Activated naive CD4-positive, alpha-beta T cell (primary cell): ENCODE measurements at regions not wholly inside any gene's neighbourhood (a gene's known extent, or its start where the extent isn't known, plus 50 kb on each side); places are given as distances from the start of the nearest gene placed in this dataset.

ENCODE experiments used
- DNase-seq, 4 experiments: peaks; one replicate each; lab custom pipeline; 2025; lab: John Stamatoyannopoulos, UW

DNA sequence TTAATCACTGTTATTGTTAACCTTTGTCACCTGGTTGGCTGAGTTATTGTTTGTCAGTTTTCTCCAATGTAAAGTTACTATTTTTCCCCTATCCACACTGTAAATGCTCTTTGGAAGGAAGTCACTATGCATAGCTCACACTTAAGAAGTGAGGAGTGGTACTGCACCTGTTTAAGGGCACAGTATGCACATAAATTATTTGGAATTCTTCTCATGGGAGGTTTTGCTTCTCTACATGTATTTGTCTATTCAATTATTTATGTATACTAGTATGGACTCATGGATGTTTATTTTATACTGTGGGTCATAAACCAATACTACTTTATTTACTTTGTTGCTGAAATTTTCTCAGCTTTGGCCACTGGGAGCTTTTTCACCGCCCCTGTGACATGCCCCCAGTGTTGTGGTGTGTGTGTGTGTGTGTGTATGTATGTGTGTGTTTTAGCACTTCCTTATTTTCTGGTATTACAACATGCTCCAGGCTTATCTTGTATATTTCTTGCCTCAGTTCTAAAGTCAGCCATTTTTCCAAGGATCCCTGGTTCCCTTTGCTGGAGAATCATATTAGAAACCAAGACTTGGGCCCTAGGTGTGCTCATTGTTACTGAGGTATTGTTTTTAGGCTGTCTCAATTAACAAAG is 290.5 kb downstream of the KBTBD8 start:
- DNase-seq = no peak

DNA sequence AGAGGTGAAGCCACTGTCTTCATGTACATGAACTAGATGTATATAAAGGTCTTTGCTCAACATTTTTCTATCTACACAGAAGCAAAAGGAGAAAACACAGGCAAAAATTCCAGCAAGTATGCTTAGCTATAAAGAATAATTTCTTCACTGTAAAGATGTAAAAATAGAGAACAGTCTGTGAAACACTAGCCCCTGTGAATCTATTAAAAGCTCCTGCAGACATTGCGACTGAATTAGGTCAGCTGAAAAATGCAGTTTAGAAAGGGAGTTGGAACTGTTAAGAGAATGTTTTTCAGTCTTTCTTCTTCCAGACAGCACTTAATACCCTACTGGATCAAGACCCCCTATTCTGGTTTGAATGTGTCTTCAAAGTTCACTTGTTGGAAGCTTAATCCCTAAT is 291.5 kb downstream of the KBTBD8 start:
- no peak for DNase-seq

DNA sequence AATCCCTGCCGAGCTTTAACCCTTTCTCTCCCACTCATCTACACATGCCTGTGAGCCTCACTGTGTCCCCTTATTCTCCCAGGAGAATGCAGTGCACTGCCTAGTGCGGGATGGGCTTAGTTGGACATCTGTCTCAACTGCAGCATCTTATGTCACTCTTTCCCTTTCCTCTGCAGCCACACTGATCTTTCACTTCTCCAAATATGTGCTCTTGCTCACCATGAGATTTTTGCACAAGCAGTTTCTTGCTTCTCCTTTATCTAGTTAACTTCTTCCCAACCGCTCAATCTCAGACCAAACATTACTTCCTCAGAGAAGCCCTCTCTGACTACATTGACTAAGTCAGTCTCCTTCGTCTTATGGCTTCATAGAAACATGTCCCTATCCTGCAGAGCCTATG is 292.3 kb downstream of the KBTBD8 start:
- DNase-seq = no peak

DNA sequence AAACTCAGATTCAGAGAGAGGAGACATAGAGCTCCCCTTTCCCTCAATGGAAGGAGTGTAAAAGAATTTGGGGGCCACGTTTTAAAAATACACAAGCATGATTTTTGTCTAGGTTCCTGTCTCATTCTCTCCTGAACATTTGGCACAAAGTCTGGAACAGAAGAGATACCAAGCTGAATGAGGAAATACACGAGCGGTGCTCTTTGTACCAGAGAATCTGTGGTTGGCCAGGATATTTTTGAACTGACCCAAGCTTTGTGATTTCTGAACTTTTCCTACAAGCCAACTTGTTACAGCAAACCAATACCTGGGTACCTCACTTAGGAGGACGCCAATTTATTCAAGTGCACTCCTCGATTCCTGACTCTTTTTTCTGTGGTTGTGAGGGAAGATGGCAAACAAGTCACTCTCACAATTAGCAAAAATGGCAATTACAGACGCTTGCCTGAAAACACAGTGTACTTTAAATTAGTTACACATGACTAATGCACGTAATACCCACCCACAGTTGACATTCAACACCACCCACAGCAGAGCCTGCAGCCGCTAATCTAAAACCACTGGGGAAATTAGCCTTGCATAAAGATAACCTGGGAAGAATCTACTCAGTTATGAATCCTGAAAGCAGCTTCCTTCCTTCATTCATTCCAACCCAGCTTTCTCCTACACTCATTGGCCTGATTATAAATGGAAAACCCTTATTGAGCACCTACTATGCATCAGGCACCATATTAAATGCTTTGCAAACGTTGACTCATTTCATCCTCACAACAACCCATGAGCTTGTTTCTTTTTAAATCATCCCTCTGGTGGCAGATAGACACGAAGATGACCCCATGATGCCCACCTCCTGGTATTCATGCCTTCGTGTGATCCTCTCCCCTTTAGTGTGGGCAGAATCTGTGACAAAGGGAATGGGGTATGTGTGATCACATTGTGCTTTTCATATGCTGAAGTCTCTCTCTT is 293.5 kb downstream of the KBTBD8 start:
- DNase-seq = no peak

DNA sequence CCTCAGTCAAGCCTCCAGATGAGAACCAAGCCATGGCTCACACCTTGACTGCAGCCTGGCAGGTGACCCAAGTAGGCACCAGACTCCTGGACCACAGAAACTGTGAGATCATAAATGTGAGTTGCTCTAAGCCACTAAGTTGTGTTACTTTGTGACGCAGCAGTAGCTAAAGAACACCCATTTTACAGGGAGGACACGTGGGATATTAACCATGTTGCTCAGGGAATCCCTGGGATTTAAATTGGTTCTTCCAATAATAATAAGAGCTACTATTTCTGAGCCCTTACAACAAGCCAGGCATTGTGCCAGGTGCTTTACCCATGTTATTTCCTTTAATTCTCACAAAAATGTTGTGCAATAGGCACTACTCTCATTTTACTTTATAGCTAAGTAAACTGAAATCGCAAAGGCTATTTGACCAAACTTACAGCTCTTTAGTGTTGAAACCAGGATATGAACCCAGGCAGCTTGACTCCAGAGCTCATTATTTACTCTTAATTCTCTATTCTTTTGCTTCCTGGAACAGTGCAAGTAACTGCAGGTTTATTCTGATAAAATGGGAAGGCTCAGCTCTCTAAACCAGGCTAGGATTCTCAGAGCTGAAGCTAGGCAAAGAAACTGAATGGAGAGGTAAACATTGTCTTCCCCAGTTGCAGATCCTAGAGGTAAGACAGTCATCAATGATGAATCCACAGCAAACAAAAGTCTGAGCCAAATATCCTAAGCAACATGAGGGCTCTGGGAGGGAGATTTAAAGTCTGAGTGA is 294.4 kb downstream of the KBTBD8 start:
- no peak for DNase-seq

DNA sequence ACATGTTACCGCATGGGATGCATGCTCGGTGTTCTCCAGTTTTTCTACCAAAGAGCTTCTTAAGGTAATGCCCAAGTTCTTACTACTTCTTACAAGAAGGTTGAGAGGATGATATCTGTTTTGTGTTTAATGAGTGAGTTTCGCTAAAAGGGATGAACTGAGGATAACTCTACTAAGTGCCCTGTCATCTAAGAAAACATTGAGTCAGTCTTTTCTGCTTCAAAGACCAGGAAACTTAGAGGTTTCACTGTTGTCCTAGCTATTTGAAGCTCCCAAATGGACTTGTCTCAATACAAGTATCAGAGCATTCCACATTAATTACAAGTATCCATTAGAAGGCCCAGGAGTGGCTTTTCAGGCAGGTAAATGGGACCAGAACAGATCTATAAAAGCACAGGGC is 296.2 kb downstream of the KBTBD8 start:
- DNase-seq = no peak

DNA sequence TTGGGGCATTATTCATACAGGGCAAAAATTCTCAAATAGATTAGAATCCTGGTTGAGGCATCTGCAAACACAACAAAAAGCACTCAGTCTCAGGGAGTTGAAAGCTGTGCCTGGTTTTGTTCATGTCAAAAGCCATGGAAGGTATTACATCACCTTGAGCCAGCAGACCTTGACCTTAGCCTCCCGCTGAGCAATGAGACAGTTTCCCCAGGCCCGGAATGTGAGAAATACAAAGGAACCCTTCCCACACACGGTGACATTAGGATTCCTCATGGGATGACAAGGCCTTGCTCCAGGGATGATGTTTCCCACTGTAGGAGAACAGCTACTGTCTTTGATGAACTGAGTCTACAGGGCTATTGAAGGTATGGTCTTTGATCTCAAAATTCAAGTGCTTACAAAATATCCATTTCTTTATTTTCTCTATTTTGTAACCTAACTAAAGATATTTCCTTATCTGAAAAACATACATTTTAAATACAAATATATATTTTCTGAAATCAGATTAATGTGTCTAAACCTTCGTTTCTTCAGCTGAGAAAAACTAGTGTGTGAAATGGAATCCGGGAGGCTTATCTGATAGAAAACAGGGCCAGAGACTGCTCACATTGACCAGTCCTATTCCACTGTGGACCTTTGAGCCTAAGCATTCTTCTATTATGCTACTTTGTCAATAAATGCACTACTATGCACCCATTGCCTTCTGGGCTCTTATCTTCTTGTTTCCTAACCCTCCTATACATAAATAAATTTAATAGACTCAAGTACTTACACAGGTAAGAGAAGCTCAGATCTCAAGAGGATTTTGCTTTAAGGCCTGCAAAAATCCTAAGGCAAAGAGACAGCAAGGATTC is 298.2 kb downstream of the KBTBD8 start:
- no peak for DNase-seq

DNA sequence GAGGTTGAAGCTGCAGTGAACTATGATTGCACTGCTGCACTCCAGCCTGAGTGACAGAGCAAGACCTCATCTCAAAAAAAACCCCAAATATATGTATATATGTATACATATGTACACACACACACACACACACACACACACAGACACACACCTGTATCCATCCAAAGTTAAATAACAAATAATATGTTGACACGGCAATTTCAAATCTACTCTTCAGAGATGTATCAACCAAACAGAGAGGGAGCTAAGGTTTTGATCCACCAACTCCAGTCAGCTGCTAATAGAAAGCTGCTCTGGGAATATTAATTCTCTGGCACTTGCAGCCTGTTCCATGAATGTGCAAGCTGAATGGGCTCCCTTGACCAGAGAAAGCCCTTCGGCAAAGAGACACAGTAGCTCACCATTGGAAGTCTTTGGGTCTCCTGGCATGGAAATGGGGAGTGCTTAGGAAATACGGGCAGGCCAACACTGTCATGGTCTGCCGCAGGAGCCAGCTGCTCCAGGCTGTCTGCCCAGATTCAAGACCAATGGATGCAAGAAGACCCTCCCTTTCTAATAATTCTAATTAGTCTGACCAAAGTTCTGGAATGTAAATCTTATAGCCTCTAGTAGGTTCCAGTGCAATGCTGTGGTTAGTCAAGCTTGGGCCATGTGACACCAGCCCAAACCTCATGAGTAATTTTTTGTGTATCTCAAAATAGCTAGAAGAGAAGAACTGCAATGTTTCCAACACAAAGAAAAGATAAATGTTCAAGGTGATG is 299.8 kb downstream of the KBTBD8 start:
- DNase-seq = no peak

DNA sequence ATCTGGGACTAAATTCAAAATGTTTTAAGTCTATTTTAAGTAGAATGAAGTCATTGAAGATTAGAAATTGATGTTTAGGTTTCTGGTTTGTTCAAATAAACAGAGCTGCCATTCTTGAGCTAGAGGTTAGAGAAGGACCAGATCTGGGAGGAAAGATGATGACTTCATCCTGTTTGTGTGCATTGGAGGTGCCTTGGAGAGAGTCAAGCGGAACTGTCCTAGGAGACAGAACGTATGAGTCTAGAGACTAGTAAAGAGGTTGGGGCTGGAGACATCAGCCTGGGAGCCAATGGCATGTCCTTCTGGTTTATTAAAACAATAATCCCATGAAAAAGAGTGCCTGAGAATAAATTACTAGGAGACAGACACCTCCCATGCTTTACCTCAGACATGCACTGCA is 303.4 kb downstream of the KBTBD8 start:
- DNase-seq = no peak

DNA sequence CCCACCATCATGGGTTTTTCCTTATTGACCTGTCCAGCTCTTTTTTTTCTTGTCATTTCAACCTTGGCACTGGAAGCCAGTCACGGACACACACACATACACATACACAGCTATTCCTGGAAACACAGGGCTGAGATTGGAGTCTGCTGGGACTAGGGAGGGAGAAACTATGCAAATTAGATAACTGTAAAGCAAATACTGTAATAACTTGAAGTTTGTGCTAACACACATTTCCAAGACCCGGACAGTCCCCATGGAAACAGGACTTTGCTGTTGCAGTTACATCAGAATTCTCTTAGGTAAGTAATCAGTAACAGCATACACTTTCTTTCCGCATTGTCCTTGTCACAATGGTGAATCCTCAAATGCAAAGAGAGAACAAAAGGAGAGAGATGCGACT is 304.4 kb downstream of the KBTBD8 start:
- DNase-seq = no peak

DNA sequence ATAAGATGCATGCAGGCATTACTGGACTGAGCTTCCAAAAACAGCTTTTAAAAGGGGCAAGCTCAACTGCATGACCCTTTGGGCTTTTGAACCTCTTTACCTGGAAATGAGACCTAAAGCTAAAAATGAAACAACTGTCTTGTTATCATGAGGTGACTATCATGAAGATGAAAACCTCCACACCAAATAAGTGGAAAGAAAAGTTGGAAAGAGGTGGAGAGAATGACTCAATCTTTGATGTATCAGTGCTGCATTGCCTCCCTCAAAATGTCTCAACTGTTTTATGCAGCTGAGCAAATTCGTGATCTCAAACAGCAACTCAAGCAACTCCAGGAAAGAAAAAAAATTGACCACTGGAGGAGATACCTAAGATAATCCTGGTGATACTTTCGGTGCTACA is 307.1 kb downstream of the KBTBD8 start:
- no peak for DNase-seq

DNA sequence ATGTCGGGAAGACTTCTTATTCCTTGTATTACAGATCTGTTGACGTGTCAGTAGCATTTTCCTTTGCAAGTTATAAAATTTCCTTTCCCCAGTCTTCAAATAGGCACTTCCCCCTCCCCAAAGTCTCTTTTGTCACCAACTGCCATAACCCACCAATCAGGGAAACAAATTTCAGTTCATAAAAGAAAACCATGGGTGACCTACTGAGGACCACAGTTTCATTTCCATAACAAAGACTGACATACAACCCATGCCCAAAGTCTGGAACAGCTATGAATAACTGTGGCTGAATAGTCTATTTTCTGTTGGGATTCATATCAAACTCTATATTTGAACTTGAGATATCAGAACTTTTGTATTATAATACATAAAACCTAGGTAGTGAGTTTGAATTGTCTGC is 307.8 kb downstream of the KBTBD8 start:
- DNase-seq = no peak

DNA sequence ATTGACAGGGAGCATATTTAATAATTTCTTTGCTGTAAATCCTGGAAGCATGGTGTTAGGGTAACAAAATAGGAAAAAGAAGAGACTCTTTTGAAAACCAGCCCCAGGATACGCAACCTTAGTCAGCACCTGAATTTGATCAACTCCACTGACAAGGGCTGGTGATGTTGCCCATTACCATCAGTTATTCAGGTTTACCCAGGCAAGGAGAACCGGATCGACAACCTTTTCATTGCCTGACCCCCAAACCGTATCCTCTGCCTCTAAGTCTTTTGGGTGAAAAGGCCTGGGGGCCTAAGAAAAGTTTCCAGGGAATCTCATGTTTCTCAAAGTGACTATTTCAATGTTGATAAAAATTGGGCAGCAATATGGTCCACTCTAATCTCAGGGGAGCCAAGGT is 313.3 kb downstream of the KBTBD8 start:
- DNase-seq = no peak

DNA sequence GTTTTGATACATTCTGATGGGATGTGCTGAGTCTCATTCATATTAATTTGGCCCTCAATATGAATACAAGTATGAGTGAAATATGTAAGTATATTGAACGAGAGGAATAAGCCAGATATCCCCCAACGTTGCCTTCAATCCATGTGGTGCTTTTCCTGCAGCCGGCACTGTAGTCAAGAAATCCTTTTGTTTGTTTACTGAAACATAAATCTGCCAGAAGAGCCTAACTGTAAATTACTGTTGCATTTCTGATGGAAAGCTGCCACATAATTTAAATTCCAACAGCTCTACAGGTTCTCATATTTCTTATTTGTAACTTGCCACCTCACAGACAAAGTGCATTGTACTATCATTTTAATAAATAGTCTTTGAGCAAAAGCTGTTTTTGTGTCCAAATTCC is 314.0 kb downstream of the KBTBD8 start:
- no peak for DNase-seq

DNA sequence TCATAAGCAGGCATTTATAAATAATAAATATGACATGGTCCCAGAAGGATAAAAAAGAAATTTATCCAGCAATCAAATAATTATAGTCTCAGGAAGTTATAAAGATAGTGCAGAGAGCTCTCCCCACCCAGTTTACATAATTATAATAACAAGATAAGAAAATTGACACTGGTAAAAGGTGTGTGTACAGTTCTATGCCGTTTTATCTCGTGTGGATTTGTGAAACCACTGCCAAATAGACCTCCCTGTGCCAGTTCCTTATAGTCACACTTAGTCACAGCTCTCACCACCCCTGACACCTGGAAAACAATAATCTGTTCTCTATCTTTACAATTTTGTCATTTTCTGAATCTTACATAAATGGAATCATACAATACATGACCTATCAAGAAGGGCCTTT is 320.1 kb downstream of the KBTBD8 start:
- DNase-seq = no peak

DNA sequence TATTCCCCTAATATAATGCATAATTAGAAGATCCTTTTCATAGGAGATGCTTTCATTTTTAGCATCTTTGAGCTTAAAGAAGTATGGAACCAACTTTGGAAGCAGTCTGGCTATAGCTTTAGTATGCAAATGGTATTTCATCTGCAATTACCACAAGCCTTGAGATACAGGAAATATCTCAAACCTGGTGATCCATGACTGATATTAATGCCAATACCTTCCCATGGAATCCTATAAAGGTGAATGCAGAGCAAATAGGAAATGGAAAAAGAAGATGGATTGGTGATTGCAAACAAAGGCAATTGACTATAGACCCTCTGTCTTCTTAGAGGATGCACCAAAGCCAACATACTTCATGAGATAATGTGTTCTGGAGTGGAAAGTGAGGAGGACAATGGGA is 326.4 kb downstream of the KBTBD8 start:
- no peak for DNase-seq
